ENCODE measurements at regions not wholly inside any gene's neighbourhood (a gene's known extent, or its start where the extent isn't known, plus 50 kb on each side); places are given as distances from the start of the nearest gene placed in this dataset.

- no peak for TF ChIP-seq CTCF (IDR thresholded peaks at IDR 0.05; ENCODE audit: control insufficient read depth, extremely low read depth, insufficient read depth)
- no peak overlapping the region for H3K4me3 ChIP-seq (ENCODE audit: low read depth, low read length)
- DNase-seq (ENCODE audit: low read depth): no peak
Measured at GRCh38 chr3:5302661-5303060, 115.2 kb downstream of the EDEM1 start.

GRCh38 chr3:5304188-5304587 is 116.7 kb downstream of the EDEM1 start:
- no peak for DNase-seq (ENCODE audit: low read depth)
- no peak for TF ChIP-seq CTCF (IDR thresholded peaks at IDR 0.05; ENCODE audit: control insufficient read depth, extremely low read depth, insufficient read depth)
- no peak overlapping the region for H3K4me3 ChIP-seq (ENCODE audit: low read depth, low read length)

- peak; percentile 11 for DNase-seq (ENCODE audit: low read depth)
Measured at GRCh38 chr3:5304789-5305683, 117.5 kb downstream of the EDEM1 start.

GRCh38 chr3:5305684-5305989 is 118.1 kb downstream of the EDEM1 start:
- no peak overlapping the region for H3K4me3 ChIP-seq (ENCODE audit: low read depth, low read length)
- TF ChIP-seq CTCF (IDR thresholded peaks at IDR 0.05; ENCODE audit: control insufficient read depth, extremely low read depth, insufficient read depth): no peak
- DNase-seq (ENCODE audit: low read depth): no peak

More at GRCh38 chr3:5304789-5305683, 117.5 kb downstream of the EDEM1 start:
- peak; percentile 81 for TF ChIP-seq CTCF (IDR thresholded peaks at IDR 0.05; ENCODE audit: control insufficient read depth, extremely low read depth, insufficient read depth)
- no peak overlapping the region for H3K4me3 ChIP-seq (ENCODE audit: low read depth, low read length)

- no peak overlapping the region for H3K4me3 ChIP-seq (ENCODE audit: low read depth, low read length)
- DNase-seq (ENCODE audit: low read depth): no peak
- TF ChIP-seq CTCF (IDR thresholded peaks at IDR 0.05; ENCODE audit: control insufficient read depth, extremely low read depth, insufficient read depth): no peak
Measured at GRCh38 chr3:5309171-5309570, 121.7 kb downstream of the EDEM1 start.

GRCh38 chr3:5309602-5310001 is 122.1 kb downstream of the EDEM1 start:
- TF ChIP-seq CTCF (IDR thresholded peaks at IDR 0.05; ENCODE audit: control insufficient read depth, extremely low read depth, insufficient read depth): no peak
- no peak for DNase-seq (ENCODE audit: low read depth)
- H3K4me3 ChIP-seq (ENCODE audit: low read depth, low read length): no peak overlapping the region

GRCh38 chr3:5310509-5310908 is 123.0 kb downstream of the EDEM1 start:
- no peak for DNase-seq (ENCODE audit: low read depth)
- H3K4me3 ChIP-seq (ENCODE audit: low read depth, low read length): no peak overlapping the region
- TF ChIP-seq CTCF (IDR thresholded peaks at IDR 0.05; ENCODE audit: control insufficient read depth, extremely low read depth, insufficient read depth): no peak
